ENCODE measurements at regions not wholly inside any gene's neighbourhood (a gene's known extent, or its start where the extent isn't known, plus 50 kb on each side); places are given as distances from the start of the nearest gene placed in this dataset.
"Not testable (repeated sequence)": the region's sequence is repeated elsewhere in the genome, so short reads cannot be mapped to it uniquely, and the experiment has no call there.

GRCh38 chr16:85225721-85226120 lies 113.4 kb upstream of the CIBAR2 start:
- H3K4me3 ChIP-seq (ENCODE audit: low read depth, low read length): no peak overlapping the region
- peaks cover 6% of the 10 kb centered on the region for H3K4me1 ChIP-seq (ENCODE audit: control insufficient read depth, insufficient read depth, low read length)
- H3K9me3 ChIP-seq (ENCODE audit: control insufficient read depth, insufficient read depth, low read length): no peaks in the 10 kb centered on the region
- H3K36me3 ChIP-seq (ENCODE audit: control insufficient read depth, insufficient read depth, low read length): no peaks in the 10 kb centered on the region
- no peak overlapping the region for H3K9ac ChIP-seq (ENCODE audit: low read depth, low read length)
- H3K27me3 ChIP-seq (ENCODE audit: control insufficient read depth, insufficient read depth, low read length): no peaks in the 10 kb centered on the region

DNA sequence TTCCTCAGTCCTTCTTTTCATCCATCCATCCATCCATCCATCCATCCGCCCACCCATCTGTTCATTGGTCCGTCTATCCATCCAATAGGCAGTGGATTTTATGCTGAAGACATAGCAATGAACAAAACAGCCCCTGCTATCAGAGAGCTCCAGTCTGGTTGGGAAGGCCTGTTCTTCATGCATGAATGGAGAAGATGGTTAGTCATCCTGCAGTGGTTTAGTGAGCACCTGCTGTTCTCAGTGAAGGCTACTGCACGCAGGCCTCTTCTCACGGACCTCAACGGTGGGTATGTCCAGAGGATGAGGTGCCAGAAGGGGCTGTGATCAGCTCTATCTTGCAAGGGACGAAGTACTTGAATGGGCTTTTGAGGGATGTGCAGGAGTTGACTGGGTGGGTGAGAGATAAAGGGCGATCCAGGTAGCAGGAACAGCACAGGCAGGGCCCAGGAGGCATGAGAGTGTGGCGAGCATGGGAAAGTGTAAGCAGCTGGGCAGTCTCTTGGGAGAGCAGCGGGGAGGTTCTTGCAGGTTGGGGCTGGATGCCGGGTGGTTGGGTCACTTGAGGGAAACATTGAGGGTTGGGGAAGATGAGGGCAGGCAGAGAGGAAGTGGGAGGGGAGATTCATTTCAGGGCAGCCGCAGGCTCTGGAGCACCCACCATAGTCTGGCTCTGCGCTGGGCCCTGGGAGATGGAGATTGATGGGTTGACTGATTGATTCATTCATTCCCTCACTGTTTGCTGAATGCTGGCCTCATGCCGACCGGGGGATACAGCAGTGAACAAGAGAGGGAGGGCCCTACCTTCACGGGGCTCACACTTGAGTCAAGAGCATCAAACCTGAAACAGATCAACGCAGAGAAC lies 115.0 kb upstream of the CIBAR2 start:
- Histone ChIP-seq H3K27me3 (ENCODE audit: control insufficient read depth, insufficient read depth, low read length) (no peaks in the 10 kb centered on the region), H3K9ac (ENCODE audit: low read depth, low read length) (peak overlapping the region; percentile 47), H3K9me3 (ENCODE audit: control insufficient read depth, insufficient read depth, low read length) (no peaks in the 10 kb centered on the region), H3K4me1 (ENCODE audit: control insufficient read depth, insufficient read depth, low read length) (peaks cover 4% of the 10 kb centered on the region), H3K36me3 (ENCODE audit: control insufficient read depth, insufficient read depth, low read length) (no peaks in the 10 kb centered on the region), H3K4me3 (ENCODE audit: low read depth, low read length) (no peak overlapping the region)

DNA sequence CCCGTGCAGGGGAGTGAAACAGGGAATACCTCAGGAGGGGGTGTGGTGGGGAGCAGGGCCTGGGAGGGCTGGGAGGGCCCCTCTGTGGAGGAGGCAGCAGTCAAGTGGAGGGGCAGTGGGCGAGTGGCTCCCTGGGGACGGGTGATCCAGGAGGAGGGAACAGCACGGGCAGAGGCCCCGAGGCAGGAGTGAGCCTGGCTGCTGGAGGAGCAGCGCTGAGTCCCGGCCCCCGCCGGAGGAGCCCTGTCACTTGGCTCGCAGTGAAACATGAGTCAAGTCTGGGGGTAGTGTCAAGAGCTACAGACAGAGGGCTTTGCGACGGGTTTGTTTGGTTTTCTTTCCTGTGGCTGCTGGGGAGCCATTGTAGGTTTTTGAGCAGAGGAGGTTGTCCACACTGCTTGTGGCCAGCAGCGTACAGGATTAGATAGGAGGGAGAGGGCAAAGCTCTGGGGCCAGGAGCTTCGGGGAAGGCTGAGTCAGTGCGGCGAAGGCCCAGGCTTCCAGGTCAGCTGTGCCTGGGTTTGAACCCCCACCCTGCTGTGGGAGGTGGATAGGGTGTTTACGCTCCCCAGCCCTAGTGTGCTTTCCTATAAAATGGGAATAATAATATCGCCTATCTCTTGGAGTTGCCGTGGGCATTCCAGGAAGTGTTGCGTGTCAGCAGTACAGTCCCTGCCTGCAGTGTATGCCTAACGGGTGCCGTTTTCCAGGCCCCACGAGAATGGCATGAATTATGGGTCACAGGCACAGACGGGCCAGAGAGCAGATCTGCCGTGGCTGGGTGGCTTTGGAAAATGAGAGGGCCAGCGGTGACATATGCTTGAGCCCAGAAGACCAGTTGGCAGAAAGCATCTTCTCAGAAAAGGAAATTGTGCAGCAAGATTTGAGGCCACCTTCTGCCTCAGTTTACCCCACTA lies 115.9 kb upstream of the CIBAR2 start:
- Histone ChIP-seq H3K36me3 (ENCODE audit: control insufficient read depth, insufficient read depth, low read length) (no peaks in the 10 kb centered on the region), H3K4me3 (ENCODE audit: low read depth, low read length) (no peak overlapping the region), H3K9me3 (ENCODE audit: control insufficient read depth, insufficient read depth, low read length) (no peaks in the 10 kb centered on the region), H3K4me1 (ENCODE audit: control insufficient read depth, insufficient read depth, low read length) (peaks cover 4% of the 10 kb centered on the region), H3K9ac (ENCODE audit: low read depth, low read length) (peak overlapping the region; percentile 47), H3K27me3 (ENCODE audit: control insufficient read depth, insufficient read depth, low read length) (no peaks in the 10 kb centered on the region)

DNA sequence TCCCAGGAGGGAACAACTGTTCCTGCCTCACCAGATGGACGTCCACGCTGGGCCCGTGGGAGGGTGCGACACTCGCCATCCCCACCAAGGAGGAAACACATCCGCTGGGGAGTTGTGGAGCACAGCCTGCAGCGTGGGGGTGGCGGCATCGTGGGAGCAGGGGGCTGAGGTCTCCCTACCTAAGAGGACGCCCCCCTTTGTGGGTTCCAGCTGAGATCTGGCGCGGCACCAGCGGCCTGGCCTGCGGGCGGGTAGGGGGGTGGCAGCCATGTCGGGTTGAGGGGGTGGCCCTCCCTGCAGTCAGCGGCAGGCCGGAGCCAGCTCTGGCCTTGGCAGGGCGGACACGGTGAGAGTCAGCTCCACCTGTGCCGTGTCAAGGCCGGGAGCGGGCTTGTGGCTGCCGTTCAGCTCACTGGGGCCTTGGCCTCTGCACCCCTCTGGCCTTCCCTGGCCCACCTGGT lies 116.7 kb upstream of the CIBAR2 start:
- H3K4me3 ChIP-seq (ENCODE audit: low read depth, low read length): no peak overlapping the region
- no peaks in the 10 kb centered on the region for H3K36me3 ChIP-seq (ENCODE audit: control insufficient read depth, insufficient read depth, low read length)
- H3K4me1 ChIP-seq (ENCODE audit: control insufficient read depth, insufficient read depth, low read length): peaks cover 4% of the 10 kb centered on the region
- H3K9me3 ChIP-seq (ENCODE audit: control insufficient read depth, insufficient read depth, low read length): no peaks in the 10 kb centered on the region
- H3K27me3 ChIP-seq (ENCODE audit: control insufficient read depth, insufficient read depth, low read length): no peaks in the 10 kb centered on the region
- H3K9ac ChIP-seq (ENCODE audit: low read depth, low read length): no peak overlapping the region

GRCh38 chr16:85229869-85230462 lies 117.7 kb upstream of the CIBAR2 start:
- Histone ChIP-seq H3K36me3 (ENCODE audit: control insufficient read depth, insufficient read depth, low read length) (no peaks in the 10 kb centered on the region), H3K9me3 (ENCODE audit: control insufficient read depth, insufficient read depth, low read length) (no peaks in the 10 kb centered on the region), H3K4me3 (ENCODE audit: low read depth, low read length) (no peak overlapping the region), H3K9ac (ENCODE audit: low read depth, low read length) (no peak overlapping the region), H3K27me3 (ENCODE audit: control insufficient read depth, insufficient read depth, low read length) (no peaks in the 10 kb centered on the region), H3K4me1 (ENCODE audit: control insufficient read depth, insufficient read depth, low read length) (peaks cover 4% of the 10 kb centered on the region)

DNA sequence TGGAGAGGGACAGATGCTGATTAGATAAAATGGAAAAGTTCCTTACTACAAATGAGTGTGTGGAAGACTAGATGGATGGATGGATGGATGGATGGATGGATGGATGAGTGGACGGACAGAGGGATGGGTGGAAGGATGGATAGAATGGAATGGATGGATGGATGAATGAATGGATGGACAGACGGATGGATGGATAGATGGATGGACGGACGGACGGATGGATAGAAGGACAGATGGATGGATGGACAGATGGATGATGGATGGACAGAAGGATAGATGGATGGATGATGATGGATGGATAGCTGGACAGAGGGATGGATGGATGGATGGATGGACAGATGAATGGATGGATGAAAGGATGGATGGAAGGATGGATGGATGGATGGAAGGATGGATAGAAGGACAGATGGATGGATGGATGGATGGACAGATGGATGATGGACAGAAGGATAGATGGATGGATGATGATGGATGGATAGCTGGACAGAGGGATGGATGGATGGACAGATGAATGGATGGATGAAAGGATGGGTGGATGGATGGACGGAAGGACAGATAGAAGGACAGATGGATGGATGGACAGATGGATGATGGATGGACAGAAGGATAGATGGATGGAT lies 118.6 kb upstream of the CIBAR2 start:
- not testable (repeated sequence) for H3K36me3 ChIP-seq (ENCODE audit: control insufficient read depth, insufficient read depth, low read length); H3K9me3 ChIP-seq (ENCODE audit: control insufficient read depth, insufficient read depth, low read length); H3K4me1 ChIP-seq (ENCODE audit: control insufficient read depth, insufficient read depth, low read length); H3K4me3 ChIP-seq (ENCODE audit: low read depth, low read length); H3K9ac ChIP-seq (ENCODE audit: low read depth, low read length); H3K27me3 ChIP-seq (ENCODE audit: control insufficient read depth, insufficient read depth, low read length)

DNA sequence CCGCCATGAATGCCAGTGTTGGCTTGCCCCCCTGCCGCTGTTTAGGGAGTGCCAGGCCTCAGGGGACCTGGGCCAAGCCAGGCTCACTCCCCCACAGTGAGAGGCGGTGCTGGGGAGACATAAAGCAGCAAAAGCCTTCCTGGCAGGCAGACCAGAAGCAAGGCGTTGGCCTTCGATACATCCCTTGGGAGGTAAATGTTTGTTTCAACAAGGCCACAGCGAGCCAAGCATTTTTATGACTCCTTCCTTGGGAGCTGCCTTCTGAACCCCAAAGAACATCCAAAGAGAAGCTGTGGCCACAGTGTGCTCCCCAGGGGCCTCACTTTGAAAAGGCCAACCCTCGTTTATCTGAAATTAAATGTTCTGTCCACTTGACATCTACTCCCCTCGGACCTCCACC lies 119.7 kb upstream of the CIBAR2 start:
- Histone ChIP-seq H3K9ac (ENCODE audit: low read depth, low read length) (no peak overlapping the region), H3K27me3 (ENCODE audit: control insufficient read depth, insufficient read depth, low read length) (no peaks in the 10 kb centered on the region)

GRCh38 chr16:85232369-85233142 lies 120.3 kb upstream of the CIBAR2 start:
- H3K4me3 ChIP-seq (ENCODE audit: low read depth, low read length): no peak overlapping the region
- H3K4me1 ChIP-seq (ENCODE audit: control insufficient read depth, insufficient read depth, low read length): peaks cover 7% of the 10 kb centered on the region
- H3K9me3 ChIP-seq (ENCODE audit: control insufficient read depth, insufficient read depth, low read length): no peaks in the 10 kb centered on the region
- no peaks in the 10 kb centered on the region for H3K36me3 ChIP-seq (ENCODE audit: control insufficient read depth, insufficient read depth, low read length)
- H3K27me3 ChIP-seq (ENCODE audit: control insufficient read depth, insufficient read depth, low read length): no peaks in the 10 kb centered on the region
- H3K9ac ChIP-seq (ENCODE audit: low read depth, low read length): no peak overlapping the region

More for the DNA sequence above, 119.7 kb upstream of the CIBAR2 start:
- H3K36me3 ChIP-seq (ENCODE audit: control insufficient read depth, insufficient read depth, low read length): no peaks in the 10 kb centered on the region
- H3K4me1 ChIP-seq (ENCODE audit: control insufficient read depth, insufficient read depth, low read length): peaks cover 7% of the 10 kb centered on the region
- no peak overlapping the region for H3K4me3 ChIP-seq (ENCODE audit: low read depth, low read length)
- no peaks in the 10 kb centered on the region for H3K9me3 ChIP-seq (ENCODE audit: control insufficient read depth, insufficient read depth, low read length)

DNA sequence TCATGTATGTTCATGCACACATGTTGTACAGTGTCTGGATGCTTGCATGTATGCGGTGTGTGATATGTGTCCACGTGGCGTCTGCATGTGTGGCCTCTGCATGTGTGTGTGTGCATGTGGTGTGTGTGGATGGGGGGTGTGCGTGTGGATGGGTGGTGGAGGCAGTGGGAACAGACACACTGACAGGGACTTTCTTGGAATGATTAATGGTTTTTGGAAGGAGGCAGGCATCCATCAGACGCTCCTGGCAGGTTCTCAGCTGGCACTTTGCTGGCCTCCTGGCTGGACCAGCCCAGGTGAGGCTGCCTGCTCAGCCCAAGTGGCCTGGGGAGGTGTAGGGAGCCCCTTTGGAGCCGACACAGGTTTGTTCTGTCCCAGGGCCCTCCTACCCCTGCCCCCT lies 121.2 kb upstream of the CIBAR2 start:
- no peak overlapping the region for H3K9ac ChIP-seq (ENCODE audit: low read depth, low read length)
- no peaks in the 10 kb centered on the region for H3K9me3 ChIP-seq (ENCODE audit: control insufficient read depth, insufficient read depth, low read length)
- H3K4me1 ChIP-seq (ENCODE audit: control insufficient read depth, insufficient read depth, low read length): peaks cover 4% of the 10 kb centered on the region
- no peaks in the 10 kb centered on the region for H3K27me3 ChIP-seq (ENCODE audit: control insufficient read depth, insufficient read depth, low read length)
- H3K4me3 ChIP-seq (ENCODE audit: low read depth, low read length): no peak overlapping the region
- H3K36me3 ChIP-seq (ENCODE audit: control insufficient read depth, insufficient read depth, low read length): no peaks in the 10 kb centered on the region

- Histone ChIP-seq H3K36me3 (ENCODE audit: control insufficient read depth, insufficient read depth, low read length) (no peaks in the 10 kb centered on the region), H3K4me1 (ENCODE audit: control insufficient read depth, insufficient read depth, low read length) (peaks cover 5% of the 10 kb centered on the region), H3K27me3 (ENCODE audit: control insufficient read depth, insufficient read depth, low read length) (no peaks in the 10 kb centered on the region), H3K9ac (ENCODE audit: low read depth, low read length) (no peak overlapping the region), H3K9me3 (ENCODE audit: control insufficient read depth, insufficient read depth, low read length) (no peaks in the 10 kb centered on the region), H3K4me3 (ENCODE audit: low read depth, low read length) (peak overlapping the region; percentile 41)
Observed at GRCh38 chr16:85234310-85235204, 122.3 kb upstream of the CIBAR2 start.

Measured in iPS-15b (cell line).